ENCODE measurements at regions not wholly inside any gene's neighbourhood (a gene's known extent, or its start where the extent isn't known, plus 50 kb on each side); places are given as distances from the start of the nearest gene placed in this dataset.

DNA sequence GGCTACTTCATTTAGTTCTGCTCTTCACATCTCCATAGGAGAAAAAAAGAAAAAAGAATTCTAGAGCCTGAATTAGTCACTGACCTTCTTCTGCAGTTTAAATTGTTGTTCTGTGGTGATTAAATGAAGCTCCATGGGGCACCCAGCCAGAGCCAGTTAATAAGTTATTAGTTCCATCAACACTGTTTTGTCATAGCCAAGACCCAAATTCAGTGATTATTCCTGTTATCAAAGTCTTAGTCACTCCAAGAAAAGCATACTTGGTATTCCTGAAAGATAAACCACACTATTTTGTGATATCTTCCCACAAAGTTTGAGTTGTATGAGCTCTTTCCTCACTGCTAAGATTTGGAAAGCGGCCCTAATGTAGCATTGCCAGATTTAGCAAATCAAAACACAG is 134.8 kb upstream of the RGMB start:
- ChIA-PET CTCF (interaction anchor here (1.1 kb wide), 1 partner anchor 130 kb away, joined by 7 read pairs; no protein-coding TSS in a partner anchor), POLR2A (no interaction called here)
- no peak overlapping the region; the same call in 1 of the 2 replicates for H3K27ac Mint-ChIP-seq
- no peak for ATAC-seq
- DNase-seq (ENCODE audit: low spot score): no peak
- no peak overlapping the region for H3K4me3 Mint-ChIP-seq
- peaks cover 45% of the 10 kb centered on the region for H3K4me1 Mint-ChIP-seq
- no peaks in the 10 kb centered on the region for H3K27me3 Mint-ChIP-seq (ENCODE audit: low read depth)
- TF ChIP-seq MLX (CRISPR knock-in tag; IDR thresholded peaks at IDR 0.05): no peak
- TF ChIP-seq SMAD4 (CRISPR knock-in tag; IDR thresholded peaks at IDR 0.05): no peak
- no peak for TF ChIP-seq SP1 (CRISPR knock-in tag; conservative IDR thresholded peaks at IDR 0.05)
- TF ChIP-seq ZNF263 (CRISPR knock-in tag; IDR thresholded peaks at IDR 0.05; ENCODE audit: low read depth): no peak
- TF ChIP-seq AR (CRISPR knock-in tag; IDR thresholded peaks at IDR 0.05): no peak
- no peak for TF ChIP-seq IRF2 (CRISPR knock-in tag; IDR thresholded peaks at IDR 0.05; ENCODE audit: borderline replicate concordance, low read depth)
- no peak for TF ChIP-seq ESRRA (CRISPR knock-in tag; IDR thresholded peaks at IDR 0.05; ENCODE audit: borderline replicate concordance)
- TF ChIP-seq ZBTB21 (CRISPR knock-in tag; IDR thresholded peaks at IDR 0.05; ENCODE audit: borderline replicate concordance): no peak
- TF ChIP-seq, protein P1, sequence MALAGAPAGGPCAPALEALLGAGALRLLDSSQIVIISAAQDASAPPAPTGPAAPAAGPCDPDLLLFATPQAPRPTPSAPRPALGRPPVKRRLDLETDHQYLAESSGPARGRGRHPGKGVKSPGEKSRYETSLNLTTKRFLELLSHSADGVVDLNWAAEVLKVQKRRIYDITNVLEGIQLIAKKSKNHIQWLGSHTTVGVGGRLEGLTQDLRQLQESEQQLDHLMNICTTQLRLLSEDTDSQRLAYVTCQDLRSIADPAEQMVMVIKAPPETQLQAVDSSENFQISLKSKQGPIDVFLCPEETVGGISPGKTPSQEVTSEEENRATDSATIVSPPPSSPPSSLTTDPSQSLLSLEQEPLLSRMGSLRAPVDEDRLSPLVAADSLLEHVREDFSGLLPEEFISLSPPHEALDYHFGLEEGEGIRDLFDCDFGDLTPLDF (CRISPR knock-in tag; IDR thresholded peaks at IDR 0.05): no peak
- no peaks in the 10 kb centered on the region for H3K36me3 Mint-ChIP-seq
- no peaks in the 10 kb centered on the region for H3K9me3 Mint-ChIP-seq

- TF ChIP-seq, protein P2, sequence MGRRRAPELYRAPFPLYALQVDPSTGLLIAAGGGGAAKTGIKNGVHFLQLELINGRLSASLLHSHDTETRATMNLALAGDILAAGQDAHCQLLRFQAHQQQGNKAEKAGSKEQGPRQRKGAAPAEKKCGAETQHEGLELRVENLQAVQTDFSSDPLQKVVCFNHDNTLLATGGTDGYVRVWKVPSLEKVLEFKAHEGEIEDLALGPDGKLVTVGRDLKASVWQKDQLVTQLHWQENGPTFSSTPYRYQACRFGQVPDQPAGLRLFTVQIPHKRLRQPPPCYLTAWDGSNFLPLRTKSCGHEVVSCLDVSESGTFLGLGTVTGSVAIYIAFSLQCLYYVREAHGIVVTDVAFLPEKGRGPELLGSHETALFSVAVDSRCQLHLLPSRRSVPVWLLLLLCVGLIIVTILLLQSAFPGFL (CRISPR knock-in tag; IDR thresholded peaks at IDR 0.05; ENCODE audit: borderline replicate concordance): no peak
- no peak for TF ChIP-seq OVOL2 (CRISPR knock-in tag; IDR thresholded peaks at IDR 0.05; ENCODE audit: borderline replicate concordance)
- no peak for TF ChIP-seq TCF7 (CRISPR knock-in tag; IDR thresholded peaks at IDR 0.05; ENCODE audit: low read depth)
- TF ChIP-seq, protein P3, sequence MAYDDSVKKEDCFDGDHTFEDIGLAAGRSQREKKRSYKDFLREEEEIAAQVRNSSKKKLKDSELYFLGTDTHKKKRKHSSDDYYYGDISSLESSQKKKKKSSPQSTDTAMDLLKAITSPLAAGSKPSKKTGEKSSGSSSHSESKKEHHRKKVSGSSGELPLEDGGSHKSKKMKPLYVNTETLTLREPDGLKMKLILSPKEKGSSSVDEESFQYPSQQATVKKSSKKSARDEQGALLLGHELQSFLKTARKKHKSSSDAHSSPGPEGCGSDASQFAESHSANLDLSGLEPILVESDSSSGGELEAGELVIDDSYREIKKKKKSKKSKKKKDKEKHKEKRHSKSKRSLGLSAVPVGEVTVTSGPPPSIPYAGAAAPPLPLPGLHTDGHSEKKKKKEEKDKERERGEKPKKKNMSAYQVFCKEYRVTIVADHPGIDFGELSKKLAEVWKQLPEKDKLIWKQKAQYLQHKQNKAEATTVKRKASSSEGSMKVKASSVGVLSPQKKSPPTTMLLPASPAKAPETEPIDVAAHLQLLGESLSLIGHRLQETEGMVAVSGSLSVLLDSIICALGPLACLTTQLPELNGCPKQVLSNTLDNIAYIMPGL (CRISPR knock-in tag; IDR thresholded peaks at IDR 0.05): no peak
- peaks cover 45% of the 10 kb centered on the region for H3K4me1 Mint-ChIP-seq
- CTCF ChIA-PET: no interaction called here
- H3K27me3 Mint-ChIP-seq (ENCODE audit: low read depth): no peaks in the 10 kb centered on the region
- POLR2A ChIA-PET: no interaction called here
- no peaks in the 10 kb centered on the region for H3K36me3 Mint-ChIP-seq
- DNase-seq (ENCODE audit: low spot score): no peak
- H3K27ac Mint-ChIP-seq: no peak overlapping the region
- ATAC-seq: peak; percentile 78
- no peaks in the 10 kb centered on the region for H3K9me3 Mint-ChIP-seq
- H3K4me3 Mint-ChIP-seq: no peak overlapping the region
These were observed 134.2 kb upstream of the RGMB start for GRCh38 chr5:98639274-98639673.

- no peak overlapping the region for H3K4me3 Mint-ChIP-seq
- no peaks in the 10 kb centered on the region for H3K36me3 Mint-ChIP-seq
- POLR2A ChIA-PET: no interaction called here
- peaks cover 5% of the 10 kb centered on the region; the same call in 1 of the 2 replicates for H3K9me3 Mint-ChIP-seq
- no peaks in the 10 kb centered on the region for H3K27me3 Mint-ChIP-seq (ENCODE audit: low read depth)
- no peak for DNase-seq (ENCODE audit: low spot score)
- CTCF ChIA-PET: no interaction called here
- peak; percentile 34; the same call in 1 of the 2 replicates for ATAC-seq
- H3K27ac Mint-ChIP-seq: peak overlapping the region; percentile 64; the same call in 1 of the 2 replicates
- peaks cover 28% of the 10 kb centered on the region for H3K4me1 Mint-ChIP-seq
- TF ChIP-seq NFATC4 (CRISPR knock-in tag; IDR thresholded peaks at IDR 0.05): no peak
- no peak for TF ChIP-seq ZNF138 (CRISPR knock-in tag; conservative IDR thresholded peaks at IDR 0.05)
- TF ChIP-seq TCF7 (CRISPR knock-in tag; IDR thresholded peaks at IDR 0.05; ENCODE audit: low read depth): no peak
- no peak for TF ChIP-seq MLX (CRISPR knock-in tag; IDR thresholded peaks at IDR 0.05)
- TF ChIP-seq, protein P4, sequence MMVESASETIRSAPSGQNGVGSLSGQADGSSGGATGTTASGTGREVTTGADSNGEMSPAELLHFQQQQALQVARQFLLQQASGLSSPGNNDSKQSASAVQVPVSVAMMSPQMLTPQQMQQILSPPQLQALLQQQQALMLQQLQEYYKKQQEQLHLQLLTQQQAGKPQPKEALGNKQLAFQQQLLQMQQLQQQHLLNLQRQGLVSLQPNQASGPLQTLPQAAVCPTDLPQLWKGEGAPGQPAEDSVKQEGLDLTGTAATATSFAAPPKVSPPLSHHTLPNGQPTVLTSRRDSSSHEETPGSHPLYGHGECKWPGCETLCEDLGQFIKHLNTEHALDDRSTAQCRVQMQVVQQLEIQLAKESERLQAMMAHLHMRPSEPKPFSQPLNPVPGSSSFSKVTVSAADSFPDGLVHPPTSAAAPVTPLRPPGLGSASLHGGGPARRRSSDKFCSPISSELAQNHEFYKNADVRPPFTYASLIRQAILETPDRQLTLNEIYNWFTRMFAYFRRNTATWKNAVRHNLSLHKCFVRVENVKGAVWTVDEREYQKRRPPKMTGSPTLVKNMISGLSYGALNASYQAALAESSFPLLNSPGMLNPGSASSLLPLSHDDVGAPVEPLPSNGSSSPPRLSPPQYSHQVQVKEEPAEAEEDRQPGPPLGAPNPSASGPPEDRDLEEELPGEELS (CRISPR knock-in tag; IDR thresholded peaks at IDR 0.05): no peak
These were observed 131.8 kb upstream of the RGMB start for GRCh38 chr5:98641671-98642070.

Measured in WTC11 (cell line).